GM19351 (cell line): ENCODE measurements at regions not wholly inside any gene's neighbourhood (a gene's known extent, or its start where the extent isn't known, plus 50 kb on each side); places are given as distances from the start of the nearest gene placed in this dataset.
"Not testable (repeated sequence)": the region's sequence is repeated elsewhere in the genome, so short reads cannot be mapped to it uniquely, and the experiment has no call there.

Experiments
- ATAC-seq: cut with Tn5 transposase; IDR thresholded peaks from one replicate; pipeline ENCODE4 v1.9.1; 2021; ENCODE audit warnings: mild to moderate bottlenecking, moderate library complexity; ENCODE audit not compliant: unreplicated experiment

DNA sequence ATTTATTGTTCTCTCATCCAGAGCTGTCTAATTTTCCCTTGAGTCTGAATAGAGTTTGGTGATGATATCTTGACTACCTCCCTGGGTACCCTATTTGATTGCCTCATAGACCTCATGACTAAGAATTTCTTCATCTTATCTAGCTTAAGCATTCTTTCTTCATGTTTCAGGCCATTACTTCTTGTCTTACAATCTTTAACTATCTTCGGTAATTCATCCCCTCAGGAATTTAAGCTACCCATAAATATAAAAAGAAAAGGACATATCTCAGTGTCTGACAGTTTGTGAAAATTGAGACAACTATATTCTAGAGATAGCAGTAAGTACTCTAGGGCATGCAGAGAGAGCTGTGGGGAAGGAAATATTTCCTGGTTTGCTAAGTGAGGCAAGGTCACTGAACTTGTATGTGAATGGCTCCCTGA, 466.1 kb upstream of the GRID2 start:
- ATAC-seq, result no peak

- ATAC-seq, result no peak
These were observed 465.4 kb upstream of the GRID2 start for GRCh38 chr4:91838181-91838861.

GRCh38 chr4:91840359-91840758, 463.4 kb upstream of the GRID2 start:
- ATAC-seq, result no peak

- ATAC-seq, result no peak
These were observed 457.5 kb upstream of the GRID2 start for GRCh38 chr4:91846233-91846632.

DNA sequence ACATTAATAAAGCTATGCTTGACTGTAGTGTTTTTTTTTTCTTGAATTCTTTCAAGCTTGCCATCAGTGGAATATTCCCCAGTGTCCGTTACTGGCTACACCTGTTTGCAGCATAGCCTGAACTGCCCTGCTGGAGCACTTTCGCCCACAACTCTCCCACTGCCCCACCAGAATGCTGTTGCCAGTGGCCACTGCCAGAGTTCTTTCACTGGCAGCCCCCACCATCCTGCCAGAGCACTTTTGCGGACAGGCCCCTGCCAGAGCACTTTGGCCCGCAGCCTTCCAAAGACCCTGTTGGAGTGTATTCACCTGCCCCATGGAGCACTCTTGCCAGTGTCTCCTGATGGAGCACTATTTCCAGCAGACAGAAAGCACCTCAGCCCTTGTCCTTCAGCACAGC, 452.3 kb upstream of the GRID2 start:
- ATAC-seq, result no peak

DNA sequence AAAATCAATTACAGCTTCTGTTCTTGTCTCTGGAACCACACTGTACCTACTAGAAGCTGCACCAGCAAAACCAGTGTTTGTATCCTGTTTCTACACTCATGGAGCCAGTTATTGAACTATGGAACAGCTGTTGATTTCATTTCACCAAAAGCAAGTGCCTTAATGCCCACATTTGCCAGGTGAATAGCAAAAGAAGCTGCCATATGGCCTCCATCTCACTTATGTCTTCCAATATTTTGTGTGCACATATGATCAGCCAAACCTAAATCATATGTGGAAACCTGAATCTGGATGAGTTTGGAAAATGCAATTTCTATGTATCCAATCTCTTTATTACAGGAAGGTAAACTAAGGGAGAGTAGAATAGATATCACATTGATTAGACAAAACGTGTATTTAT, 415.8 kb upstream of the GRID2 start:
- ATAC-seq, result no peak

DNA sequence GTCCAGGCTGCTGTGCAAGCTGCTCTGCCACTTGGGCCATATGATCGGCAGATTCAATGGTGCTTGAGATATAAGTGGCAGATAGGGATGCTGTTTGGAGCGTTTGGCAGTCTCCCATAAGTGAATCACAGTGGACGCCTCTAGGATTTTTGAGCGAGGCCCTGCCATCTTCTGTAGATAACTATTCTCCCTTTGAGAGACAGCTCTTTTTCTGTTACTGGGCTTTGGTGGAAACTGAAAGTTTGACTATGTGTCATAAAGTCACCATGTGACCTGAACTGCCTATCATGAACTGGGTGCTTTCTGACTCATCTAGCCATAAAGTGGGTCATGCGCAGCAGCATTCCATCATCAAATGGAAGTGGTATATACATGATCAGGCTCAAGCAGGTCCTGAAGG, 412.5 kb upstream of the GRID2 start:
- ATAC-seq, result not testable (repeated sequence)

DNA sequence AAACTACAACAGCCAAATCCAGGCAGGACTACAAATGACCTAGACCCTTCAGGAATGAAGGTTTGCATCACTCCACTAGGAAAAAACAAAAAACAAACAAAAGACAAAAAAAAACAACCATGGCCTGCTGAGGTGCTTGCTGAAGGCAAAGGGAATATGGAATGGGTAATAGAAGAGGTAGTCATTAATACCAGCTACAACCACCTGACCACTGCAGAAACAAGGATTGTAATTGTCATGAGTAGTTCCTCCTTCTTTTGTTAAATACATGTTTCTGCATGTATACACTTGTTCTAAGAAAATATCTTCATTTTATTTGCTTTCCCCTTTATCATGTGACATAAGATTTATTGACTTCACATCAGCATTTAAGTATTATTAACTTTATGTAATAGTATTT, 409.8 kb upstream of the GRID2 start:
- no peak for ATAC-seq

- ATAC-seq, result no peak
These were observed 399.2 kb upstream of the GRID2 start for GRCh38 chr4:91904556-91904955.

DNA sequence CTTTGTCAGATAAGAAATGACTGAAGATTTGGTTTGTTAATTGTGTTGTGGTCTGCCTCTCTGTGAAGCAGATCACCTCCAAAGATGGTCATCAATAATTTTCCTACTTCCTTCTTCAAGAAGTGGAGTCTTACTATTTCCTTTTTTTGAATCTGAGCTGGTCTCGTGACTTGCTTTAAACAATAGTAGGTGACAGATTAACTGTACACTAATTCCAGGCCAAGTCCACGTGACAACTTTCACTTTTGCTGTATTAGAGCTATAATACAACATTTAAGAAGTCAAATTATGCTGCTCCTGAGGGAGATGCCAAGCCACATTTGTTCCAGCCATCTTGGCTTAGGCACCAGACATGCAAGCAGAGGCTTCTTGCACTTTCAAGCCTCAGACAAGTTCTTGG, 393.8 kb upstream of the GRID2 start:
- no peak for ATAC-seq

- no peak for ATAC-seq
These were observed 389.5 kb upstream of the GRID2 start for GRCh38 chr4:91914176-91914804.

- ATAC-seq, result no peak
These were observed 387.5 kb upstream of the GRID2 start for GRCh38 chr4:91916219-91916618.

- no peak for ATAC-seq
These were observed 379.1 kb upstream of the GRID2 start for GRCh38 chr4:91924625-91925024.

- no peak for ATAC-seq
These were observed 368.5 kb upstream of the GRID2 start for GRCh38 chr4:91935217-91935616.

DNA sequence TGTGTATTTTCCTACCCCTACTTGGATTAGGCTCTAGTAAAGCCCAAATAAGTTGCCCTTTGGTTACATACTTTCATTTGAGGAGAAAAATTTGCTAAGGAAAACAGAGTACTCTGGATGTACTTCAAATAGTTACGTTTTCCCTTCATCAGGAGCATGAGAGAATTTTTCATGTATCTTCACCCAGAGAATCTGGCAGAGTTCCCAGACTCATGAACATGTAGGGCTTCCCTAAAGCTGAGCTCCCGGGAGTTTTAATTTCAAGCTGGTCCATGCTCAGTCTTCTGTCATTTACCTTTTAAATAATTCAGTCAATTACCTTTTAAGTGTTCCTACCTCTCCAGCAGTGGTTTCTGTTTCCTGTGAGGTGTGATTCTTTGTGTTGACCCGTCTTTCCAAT, 367.5 kb upstream of the GRID2 start:
- no peak for ATAC-seq

GRCh38 chr4:91957963-91958362, 345.8 kb upstream of the GRID2 start:
- ATAC-seq, result no peak

DNA sequence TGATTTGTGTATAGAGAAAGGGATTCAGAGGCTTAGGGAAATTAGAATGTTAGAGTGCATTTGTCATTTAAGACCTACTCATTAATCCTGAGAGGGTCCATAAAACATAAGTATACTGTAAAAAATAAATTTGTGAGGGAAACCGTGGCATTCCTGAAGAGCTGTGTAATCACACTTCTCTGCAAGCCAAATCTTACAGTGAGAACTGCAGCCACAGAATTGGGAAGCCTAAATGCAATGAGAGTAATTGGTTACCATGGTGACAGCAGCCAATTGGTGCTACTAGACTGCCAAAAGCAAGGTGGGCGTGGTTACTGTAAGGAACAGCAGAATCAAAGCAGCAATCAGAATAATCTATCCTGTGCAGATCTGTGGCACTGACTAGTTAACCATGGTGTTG, 345.2 kb upstream of the GRID2 start:
- no peak for ATAC-seq

DNA sequence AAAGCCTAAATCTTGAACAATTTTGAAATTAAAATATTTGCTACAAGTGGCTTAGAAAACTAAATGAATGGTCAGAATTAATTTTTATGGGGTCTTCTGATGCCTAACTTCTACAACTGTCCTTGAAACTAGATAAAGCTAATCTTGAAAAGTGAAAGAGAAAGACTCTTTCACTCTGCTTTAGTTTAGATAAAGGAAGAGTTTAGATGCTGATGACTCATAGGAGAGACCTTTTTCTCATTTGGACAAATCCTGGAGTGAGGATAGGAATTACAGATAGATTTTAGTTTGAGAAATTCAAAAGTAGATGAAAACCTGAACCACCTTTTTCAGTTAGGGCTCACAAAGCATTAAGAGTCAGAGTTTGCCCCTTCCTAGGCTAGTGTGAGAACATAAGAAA, 342.3 kb upstream of the GRID2 start:
- no peak for ATAC-seq

DNA sequence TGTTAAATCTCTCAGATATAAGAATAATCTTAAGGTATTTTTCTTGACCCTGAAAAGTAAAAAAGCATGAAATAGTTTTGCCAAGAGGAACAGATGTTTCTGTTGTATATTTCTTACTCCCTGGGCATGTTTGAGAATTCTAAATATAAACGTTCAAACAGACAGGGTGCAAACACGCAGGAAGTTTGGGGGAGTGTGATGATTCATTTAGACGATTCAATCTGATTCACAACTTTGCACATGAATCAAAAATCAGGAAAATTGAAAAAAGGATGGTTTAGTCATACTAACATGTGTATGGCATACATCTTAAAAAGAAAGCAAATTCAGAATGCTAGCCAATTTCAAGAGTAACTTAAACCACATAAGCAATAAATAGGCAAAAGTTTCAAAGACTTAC, 340.3 kb upstream of the GRID2 start:
- ATAC-seq, result no peak

GRCh38 chr4:91965166-91965565, 338.6 kb upstream of the GRID2 start:
- ATAC-seq, result no peak

GRCh38 chr4:91973479-91974153, 330.1 kb upstream of the GRID2 start:
- ATAC-seq, result no peak

DNA sequence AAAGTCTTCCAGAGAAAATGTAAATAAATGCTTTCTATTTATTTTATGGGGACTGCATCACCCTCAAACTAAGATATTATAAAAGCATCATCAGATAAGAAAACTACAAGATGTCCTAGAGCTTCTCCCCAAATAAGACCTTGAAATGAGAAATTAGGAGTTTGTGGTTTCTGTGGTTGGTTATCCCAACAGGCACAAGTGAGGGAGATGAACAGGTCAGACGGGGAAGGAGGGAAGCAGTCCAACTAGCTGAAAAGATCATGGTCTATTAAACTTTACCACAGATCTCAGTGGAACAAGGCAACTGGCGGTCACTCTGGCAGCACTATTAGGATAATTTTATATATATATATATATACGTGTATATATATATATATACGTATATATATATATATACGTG, 319.3 kb upstream of the GRID2 start:
- ATAC-seq, result no peak
